ENCODE measurements at regions not wholly inside any gene's neighbourhood (a gene's known extent, or its start where the extent isn't known, plus 50 kb on each side); places are given as distances from the start of the nearest gene placed in this dataset.

DNA sequence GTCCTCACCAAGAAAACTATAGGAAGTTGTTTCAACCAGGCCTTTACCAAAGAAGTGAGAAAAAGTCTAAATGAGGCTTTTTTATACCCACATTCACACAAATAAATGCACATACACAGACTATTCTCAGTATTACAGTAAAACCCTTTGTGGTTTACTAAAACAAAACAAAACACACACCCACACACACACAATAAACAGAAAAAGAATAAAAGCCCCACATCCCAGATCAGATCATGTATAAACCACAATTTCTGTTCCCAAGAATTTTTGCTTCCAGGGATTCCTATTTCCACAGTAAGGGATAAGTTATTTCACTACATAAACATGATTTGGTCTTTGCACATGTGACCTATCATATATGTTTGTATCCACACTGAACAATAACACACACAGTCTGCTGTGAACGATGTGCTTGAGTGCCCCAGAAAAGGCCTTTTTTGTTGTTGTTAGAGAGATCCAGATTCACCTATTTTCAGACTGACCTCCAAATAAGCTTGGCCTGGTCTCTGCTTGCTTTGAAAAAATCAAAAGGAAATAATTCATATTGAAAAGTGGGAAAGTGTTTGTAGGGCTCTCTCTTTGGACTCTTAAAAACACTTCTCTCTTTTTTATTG, 283.4 kb upstream of the ATP11B start:
- DNase-seq (ENCODE audit: low read depth in 1 of 2, low spot score in 1 of 2), result no peak
- Histone ChIP-seq H3K27me3 (ENCODE audit: insufficient read depth, poor library complexity, severe bottlenecking) (peaks cover 2% of the 10 kb centered on the region), H3K4me3 (replicated peaks; ENCODE audit: insufficient read depth, low read length) (no peak overlapping the region), H3K27ac (replicated peaks) (no peak overlapping the region)
- no peak for TF ChIP-seq SPI1 (IDR thresholded peaks at IDR 0.05; ENCODE audit: borderline replicate concordance, low read depth)
- TF ChIP-seq, protein P1, sequence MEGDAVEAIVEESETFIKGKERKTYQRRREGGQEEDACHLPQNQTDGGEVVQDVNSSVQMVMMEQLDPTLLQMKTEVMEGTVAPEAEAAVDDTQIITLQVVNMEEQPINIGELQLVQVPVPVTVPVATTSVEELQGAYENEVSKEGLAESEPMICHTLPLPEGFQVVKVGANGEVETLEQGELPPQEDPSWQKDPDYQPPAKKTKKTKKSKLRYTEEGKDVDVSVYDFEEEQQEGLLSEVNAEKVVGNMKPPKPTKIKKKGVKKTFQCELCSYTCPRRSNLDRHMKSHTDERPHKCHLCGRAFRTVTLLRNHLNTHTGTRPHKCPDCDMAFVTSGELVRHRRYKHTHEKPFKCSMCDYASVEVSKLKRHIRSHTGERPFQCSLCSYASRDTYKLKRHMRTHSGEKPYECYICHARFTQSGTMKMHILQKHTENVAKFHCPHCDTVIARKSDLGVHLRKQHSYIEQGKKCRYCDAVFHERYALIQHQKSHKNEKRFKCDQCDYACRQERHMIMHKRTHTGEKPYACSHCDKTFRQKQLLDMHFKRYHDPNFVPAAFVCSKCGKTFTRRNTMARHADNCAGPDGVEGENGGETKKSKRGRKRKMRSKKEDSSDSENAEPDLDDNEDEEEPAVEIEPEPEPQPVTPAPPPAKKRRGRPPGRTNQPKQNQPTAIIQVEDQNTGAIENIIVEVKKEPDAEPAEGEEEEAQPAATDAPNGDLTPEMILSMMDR (IDR thresholded peaks at IDR 0.05; ENCODE audit: insufficient read depth, low read length), result no peak
- no peak for TF ChIP-seq GABPA (IDR thresholded peaks at IDR 0.05; ENCODE audit: low read depth)
- TF ChIP-seq POLR2AphosphoS5 (IDR thresholded peaks at IDR 0.05; ENCODE audit: low read depth), result no peak
- TF ChIP-seq, protein P2, sequence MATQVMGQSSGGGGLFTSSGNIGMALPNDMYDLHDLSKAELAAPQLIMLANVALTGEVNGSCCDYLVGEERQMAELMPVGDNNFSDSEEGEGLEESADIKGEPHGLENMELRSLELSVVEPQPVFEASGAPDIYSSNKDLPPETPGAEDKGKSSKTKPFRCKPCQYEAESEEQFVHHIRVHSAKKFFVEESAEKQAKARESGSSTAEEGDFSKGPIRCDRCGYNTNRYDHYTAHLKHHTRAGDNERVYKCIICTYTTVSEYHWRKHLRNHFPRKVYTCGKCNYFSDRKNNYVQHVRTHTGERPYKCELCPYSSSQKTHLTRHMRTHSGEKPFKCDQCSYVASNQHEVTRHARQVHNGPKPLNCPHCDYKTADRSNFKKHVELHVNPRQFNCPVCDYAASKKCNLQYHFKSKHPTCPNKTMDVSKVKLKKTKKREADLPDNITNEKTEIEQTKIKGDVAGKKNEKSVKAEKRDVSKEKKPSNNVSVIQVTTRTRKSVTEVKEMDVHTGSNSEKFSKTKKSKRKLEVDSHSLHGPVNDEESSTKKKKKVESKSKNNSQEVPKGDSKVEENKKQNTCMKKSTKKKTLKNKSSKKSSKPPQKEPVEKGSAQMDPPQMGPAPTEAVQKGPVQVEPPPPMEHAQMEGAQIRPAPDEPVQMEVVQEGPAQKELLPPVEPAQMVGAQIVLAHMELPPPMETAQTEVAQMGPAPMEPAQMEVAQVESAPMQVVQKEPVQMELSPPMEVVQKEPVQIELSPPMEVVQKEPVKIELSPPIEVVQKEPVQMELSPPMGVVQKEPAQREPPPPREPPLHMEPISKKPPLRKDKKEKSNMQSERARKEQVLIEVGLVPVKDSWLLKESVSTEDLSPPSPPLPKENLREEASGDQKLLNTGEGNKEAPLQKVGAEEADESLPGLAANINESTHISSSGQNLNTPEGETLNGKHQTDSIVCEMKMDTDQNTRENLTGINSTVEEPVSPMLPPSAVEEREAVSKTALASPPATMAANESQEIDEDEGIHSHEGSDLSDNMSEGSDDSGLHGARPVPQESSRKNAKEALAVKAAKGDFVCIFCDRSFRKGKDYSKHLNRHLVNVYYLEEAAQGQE (IDR thresholded peaks at IDR 0.05; ENCODE audit: insufficient replicate concordance, low read depth), result no peak

DNA sequence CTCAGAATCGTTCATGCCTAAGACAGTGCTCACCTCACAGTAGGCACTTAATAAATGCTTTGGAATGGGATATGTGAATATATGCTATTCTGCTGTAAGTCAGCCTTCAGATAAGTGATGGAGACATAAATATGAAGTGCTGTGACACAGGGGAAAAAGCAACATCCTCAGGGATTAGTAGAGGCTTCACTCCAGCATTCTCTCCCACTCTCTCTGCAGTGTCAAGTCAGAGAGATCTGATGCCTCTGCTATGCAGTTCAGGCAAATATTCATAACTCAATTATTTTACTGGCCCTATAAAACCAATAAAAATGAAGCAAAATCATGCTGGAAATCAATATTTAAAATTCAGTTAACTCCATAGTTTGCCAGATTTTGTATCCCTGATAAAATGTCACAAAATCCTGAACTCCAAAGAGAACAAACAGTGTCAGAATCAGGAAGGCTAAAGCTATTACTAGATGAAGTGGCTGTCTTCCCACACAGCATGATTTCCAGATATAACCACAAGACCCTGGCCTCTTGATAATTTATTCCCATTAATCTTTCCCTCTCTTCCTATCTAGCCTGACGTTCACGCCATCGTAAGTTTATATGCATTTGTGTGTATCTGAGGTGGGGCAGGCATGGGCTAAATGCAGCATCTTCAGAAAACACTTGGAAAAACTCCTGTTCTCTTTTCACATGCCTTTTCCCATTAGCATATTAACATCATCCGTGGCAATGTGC, 278.9 kb upstream of the ATP11B start:
- no peak overlapping the region for H3K4me3 ChIP-seq (replicated peaks; ENCODE audit: insufficient read depth, low read length)
- no peak for DNase-seq (ENCODE audit: low read depth in 1 of 2, low spot score in 1 of 2)

DNA sequence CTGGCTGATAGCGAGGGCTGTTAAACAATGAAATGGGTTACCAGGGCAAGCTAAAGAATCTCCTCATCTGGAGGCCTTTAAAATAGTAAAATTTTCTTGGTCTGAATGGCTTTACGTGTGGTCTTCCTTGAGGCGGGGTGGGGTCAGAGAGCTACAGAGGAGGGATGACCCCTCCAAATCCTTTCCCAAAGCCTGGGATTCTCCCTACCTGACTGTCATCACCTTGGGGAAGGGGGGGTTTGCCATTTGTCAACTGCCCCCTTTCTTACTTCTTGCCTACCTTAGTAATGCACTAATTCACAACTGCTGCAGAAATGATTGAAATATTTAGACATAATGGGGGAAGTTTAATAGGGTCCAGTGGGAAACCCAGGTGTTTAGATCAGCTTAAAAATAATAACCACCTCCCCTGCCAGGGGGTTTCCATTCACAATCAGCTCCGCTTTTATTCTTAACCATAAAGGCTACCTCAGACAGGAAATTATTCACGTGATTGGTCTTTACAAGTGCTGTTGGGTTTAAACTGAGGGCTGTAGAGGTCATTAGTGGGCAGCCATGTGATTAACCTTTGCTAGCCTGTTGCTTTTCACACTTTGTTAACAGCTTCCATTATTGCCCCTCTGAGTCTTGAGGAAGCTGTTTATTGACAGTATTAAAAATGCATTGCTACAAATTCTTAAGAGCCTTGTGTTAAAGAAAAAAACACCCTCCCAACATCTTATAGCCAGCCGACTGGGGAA, 276.5 kb upstream of the ATP11B start:
- Histone ChIP-seq H3K27me3 (ENCODE audit: insufficient read depth, poor library complexity, severe bottlenecking) (peaks cover 2% of the 10 kb centered on the region), H3K27ac (replicated peaks) (no peak overlapping the region), H3K4me3 (replicated peaks; ENCODE audit: insufficient read depth, low read length) (no peak overlapping the region)
- TF ChIP-seq GABPA (IDR thresholded peaks at IDR 0.05; ENCODE audit: low read depth), result no peak
- no peak for DNase-seq (ENCODE audit: low read depth in 1 of 2, low spot score in 1 of 2)

More for the DNA sequence above, 278.9 kb upstream of the ATP11B start:
- TF ChIP-seq POLR2AphosphoS5 (IDR thresholded peaks at IDR 0.05; ENCODE audit: low read depth) (no peak), GABPA (IDR thresholded peaks at IDR 0.05; ENCODE audit: low read depth) (no peak), SPI1 (IDR thresholded peaks at IDR 0.05; ENCODE audit: borderline replicate concordance, low read depth) (no peak)
- TF ChIP-seq, protein P2 (IDR thresholded peaks at IDR 0.05; ENCODE audit: insufficient replicate concordance, low read depth), result no peak
- TF ChIP-seq, protein P1 (IDR thresholded peaks at IDR 0.05; ENCODE audit: insufficient read depth, low read length), result no peak
- Histone ChIP-seq H3K27ac (replicated peaks) (no peak overlapping the region), H3K27me3 (ENCODE audit: insufficient read depth, poor library complexity, severe bottlenecking) (no peaks in the 10 kb centered on the region)

DNA sequence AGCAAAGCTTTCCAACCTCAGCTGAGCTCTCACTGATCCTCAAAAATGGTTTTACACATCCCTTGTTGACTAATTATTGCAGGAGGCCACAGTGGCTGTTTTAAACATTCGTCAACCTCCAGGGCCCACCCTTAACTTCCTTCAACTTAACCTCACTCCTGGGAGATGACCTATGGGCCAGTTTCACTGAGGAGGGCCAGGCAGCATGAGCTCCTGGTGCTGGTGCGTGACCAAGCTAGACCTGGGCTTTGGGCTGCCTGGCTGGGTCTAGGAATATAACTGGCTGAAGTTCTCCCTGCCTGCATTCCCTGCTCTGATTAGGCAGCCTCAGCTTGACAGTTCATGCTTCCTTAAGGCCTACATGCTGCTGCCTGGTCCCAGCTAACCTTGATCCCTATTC, 273.7 kb upstream of the ATP11B start:
- H3K27ac ChIP-seq (replicated peaks), result no peak overlapping the region
- H3K4me3 ChIP-seq (replicated peaks; ENCODE audit: insufficient read depth, low read length), result no peak overlapping the region
- TF ChIP-seq, protein P1 (IDR thresholded peaks at IDR 0.05; ENCODE audit: insufficient read depth, low read length), result no peak
- TF ChIP-seq POLR2AphosphoS5 (IDR thresholded peaks at IDR 0.05; ENCODE audit: low read depth) (no peak), GABPA (IDR thresholded peaks at IDR 0.05; ENCODE audit: low read depth) (no peak)
- TF ChIP-seq, protein P2 (IDR thresholded peaks at IDR 0.05; ENCODE audit: insufficient replicate concordance, low read depth), result no peak
- peaks cover 2% of the 10 kb centered on the region for H3K27me3 ChIP-seq (ENCODE audit: insufficient read depth, poor library complexity, severe bottlenecking)
- DNase-seq (ENCODE audit: low read depth in 1 of 2, low spot score in 1 of 2), result no peak

Data from HL-60 (cell line).